Natural killer cell (primary cell): ENCODE measurements at regions not wholly inside any gene's neighbourhood (a gene's known extent, or its start where the extent isn't known, plus 50 kb on each side); places are given as distances from the start of the nearest gene placed in this dataset.

Experiments
- ATAC-seq, 3 donors: fragments of 150-1000 bp in 2 of 3; fragments of 200-7000 bp in 1 of 3; cut with Tn5 transposase; 1 replicate in 1 of 3; 2 replicates in 2 of 3; pipeline ENCODE4 v1.10.0; 2021; ENCODE audit warnings: mild to moderate bottlenecking in 2 of 3, moderate library complexity in 2 of 3
- DNase-seq, 2 donors: peaks; one replicate each; pipeline versions ENCODE4 v3.0.0 to v3.0.0-alpha.2; 2013 to 2021; ENCODE audit warnings: mixed read lengths in 1 of 2
- H3K27ac ChIP-seq: one replicate; pipeline ENCODE4 v1.5.1; 2013; ENCODE audit warnings: mild to moderate bottlenecking, low read length
- H3K27me3 ChIP-seq: one replicate; pipeline ENCODE4 v1.6.1; 2013; ENCODE audit warnings: low read length; ENCODE audit not compliant: control insufficient read depth, insufficient read depth
- H3K36me3 ChIP-seq: one replicate; pipeline ENCODE4 v1.6.1; 2013; ENCODE audit warnings: low read length; ENCODE audit not compliant: control insufficient read depth, insufficient read depth
- H3K4me1 ChIP-seq: one replicate; pipeline ENCODE4 v1.6.1; 2013; ENCODE audit warnings: low read length; ENCODE audit not compliant: control insufficient read depth, insufficient read depth
- H3K4me3 ChIP-seq: one replicate; pipeline ENCODE4 v1.5.1; 2013; ENCODE audit warnings: low read length
- H3K9me3 ChIP-seq: one replicate; pipeline ENCODE4 v1.6.1; 2013; ENCODE audit warnings: low read length; ENCODE audit not compliant: control insufficient read depth, insufficient read depth
- H3K27ac Mint-ChIP-seq, 2 donors: one replicate each; pipeline ENCODE4 v1.8.0; 2022; ENCODE audit warnings: mild to moderate bottlenecking in 2 of 2, mixed read lengths in 2 of 2, moderate library complexity in 1 of 2
- H3K27me3 Mint-ChIP-seq, 2 donors: one replicate each; pipeline ENCODE4 v1.8.0; 2022; ENCODE audit warnings: low read depth in 2 of 2, mixed read lengths in 2 of 2
- H3K36me3 Mint-ChIP-seq: one replicate; pipeline ENCODE4 v1.8.0; 2022; ENCODE audit warnings: mixed read lengths
- H3K4me1 Mint-ChIP-seq, 2 donors: one replicate each; pipeline ENCODE4 v1.8.0; 2022; ENCODE audit warnings: mixed read lengths in 2 of 2
- H3K4me3 Mint-ChIP-seq: one replicate; pipeline ENCODE4 v1.8.0; 2022; ENCODE audit warnings: mild to moderate bottlenecking, moderate library complexity, mixed read lengths
- H3K9me3 Mint-ChIP-seq, 2 donors: one replicate each; pipeline ENCODE4 v1.8.0; 2022; ENCODE audit warnings: mixed read lengths in 2 of 2
- CTCF ChIP-seq: fragments of 200-600 bp; IDR thresholded peaks from one replicate; pipeline ENCODE4 v1.8.0; 2022; ENCODE audit warnings: antibody characterized with exemption
- WGBS: methylation state at CpG from one replicate; pipeline ENCODE4 v1.1.7; 2013; ENCODE audit warnings: missing lambda C conversion rate; ENCODE audit not compliant: insufficient coverage; 5-methylcytosine and 5-hydroxymethylcytosine counted together
- intact Hi-C: fragments of 100-400 bp; cut with micrococcal nuclease; formaldehyde crosslinking; loops from one replicate; pipeline ENCODE4 v1.14.2; 2022

- Mint-ChIP-seq H3K27me3 (no peaks in the 10 kb centered on the region), H3K36me3 (no peaks in the 10 kb centered on the region)
Measured at GRCh38 chr3:106491796-106492195, 623.0 kb upstream of the CBLB start.

DNA sequence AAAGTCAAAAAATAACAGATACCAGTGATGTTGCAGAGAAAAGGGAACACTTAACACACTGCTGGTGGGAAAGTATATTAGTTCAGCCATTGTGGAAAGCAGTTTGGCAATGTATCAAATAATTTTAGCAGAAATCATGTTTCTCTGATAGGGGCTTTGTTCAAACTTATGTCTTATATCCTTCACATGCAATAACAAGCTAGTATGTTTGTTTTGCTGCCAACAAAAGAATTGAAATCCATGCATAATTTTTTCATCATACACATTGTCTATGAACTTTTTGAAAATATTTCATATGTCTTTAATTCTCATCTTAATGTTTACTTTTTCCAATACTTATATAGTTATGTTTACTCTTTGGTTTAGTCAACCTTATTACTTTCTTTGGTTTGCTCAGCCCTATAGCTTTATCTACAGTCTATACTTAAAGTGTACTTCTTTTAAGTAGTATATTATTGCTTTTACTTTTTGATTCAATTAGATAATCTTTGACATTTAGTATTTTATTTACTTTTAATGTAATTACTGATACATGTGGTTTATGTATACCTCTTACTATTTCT, 639.6 kb upstream of the CBLB start:
- H3K27me3 Mint-ChIP-seq: no peaks in the 10 kb centered on the region
- Histone ChIP-seq H3K27ac (no peak overlapping the region), H3K27me3 (no peaks in the 10 kb centered on the region), H3K4me3 (no peak overlapping the region), H3K9me3 (no peaks in the 10 kb centered on the region), H3K36me3 (no peaks in the 10 kb centered on the region), H3K4me1 (no peaks in the 10 kb centered on the region)
- H3K27ac Mint-ChIP-seq: no peak overlapping the region
- no peak for TF ChIP-seq CTCF
- ATAC-seq (no peak), DNase-seq (no peak)
- H3K36me3 Mint-ChIP-seq: no peaks in the 10 kb centered on the region
- intact Hi-C loops: no loop called here
- H3K9me3 Mint-ChIP-seq: peaks cover 0 to 2% of the 10 kb centered on the region in 2 donors
- H3K4me1 Mint-ChIP-seq: no peaks in the 10 kb centered on the region
- H3K4me3 Mint-ChIP-seq: no peak overlapping the region

More at GRCh38 chr3:106491796-106492195, 623.0 kb upstream of the CBLB start:
- H3K4me3 Mint-ChIP-seq: no peak overlapping the region
- no peak overlapping the region for H3K27ac ChIP-seq
- no peak for TF ChIP-seq CTCF
- no peaks in the 10 kb centered on the region for H3K9me3 Mint-ChIP-seq
- intact Hi-C loops: no loop called here
- no peaks in the 10 kb centered on the region for H3K4me1 ChIP-seq
- no peak for DNase-seq
- no peaks in the 10 kb centered on the region for H3K9me3 ChIP-seq
- no peak overlapping the region for H3K27ac Mint-ChIP-seq
- no peak for ATAC-seq
- H3K27me3 ChIP-seq: no peaks in the 10 kb centered on the region
- no peaks in the 10 kb centered on the region for H3K4me1 Mint-ChIP-seq
- no peaks in the 10 kb centered on the region for H3K36me3 ChIP-seq
- no peak overlapping the region for H3K4me3 ChIP-seq

- H3K27me3 Mint-ChIP-seq: no peaks in the 10 kb centered on the region
- H3K27ac Mint-ChIP-seq: no peak overlapping the region
- H3K4me3 Mint-ChIP-seq: no peak overlapping the region
- intact Hi-C loops: no loop called here
- H3K9me3 ChIP-seq: no peaks in the 10 kb centered on the region
- no peaks in the 10 kb centered on the region for H3K4me1 ChIP-seq
- ATAC-seq: no peak
- no peak overlapping the region for H3K4me3 ChIP-seq
- no peaks in the 10 kb centered on the region for H3K27me3 ChIP-seq
- WGBS: 100% methylated on average over 1 of the region's 1 CpG
- H3K9me3 Mint-ChIP-seq: peaks cover 0 to 2% of the 10 kb centered on the region in 2 donors
- TF ChIP-seq CTCF: no peak
- no peak overlapping the region for H3K27ac ChIP-seq
- H3K36me3 Mint-ChIP-seq: no peaks in the 10 kb centered on the region
- H3K36me3 ChIP-seq: no peaks in the 10 kb centered on the region
- H3K4me1 Mint-ChIP-seq: no peaks in the 10 kb centered on the region
- DNase-seq: no peak
Measured at GRCh38 chr3:106510206-106510605, 641.4 kb upstream of the CBLB start.

GRCh38 chr3:106512846-106513245, 644.0 kb upstream of the CBLB start:
- Mint-ChIP-seq H3K9me3 (peaks cover 0 to 2% of the 10 kb centered on the region in 2 donors), H3K36me3 (no peaks in the 10 kb centered on the region), H3K27me3 (no peaks in the 10 kb centered on the region), H3K4me3 (no peak overlapping the region), H3K27ac (no peak overlapping the region), H3K4me1 (no peaks in the 10 kb centered on the region)
- ATAC-seq (no peak), DNase-seq (no peak)
- Histone ChIP-seq H3K4me1 (no peaks in the 10 kb centered on the region), H3K36me3 (no peaks in the 10 kb centered on the region), H3K27me3 (no peaks in the 10 kb centered on the region), H3K27ac (no peak overlapping the region), H3K4me3 (no peak overlapping the region), H3K9me3 (no peaks in the 10 kb centered on the region)
- no peak for TF ChIP-seq CTCF
- WGBS: no CpG with 5 or more reads among the region's 1 CpG
- intact Hi-C loops: no loop called here
